ENCODE measurements at regions not wholly inside any gene's neighbourhood (a gene's known extent, or its start where the extent isn't known, plus 50 kb on each side); places are given as distances from the start of the nearest gene placed in this dataset.
A peak's percentile ranks its signal among the peaks of the same experiment; 100 is the strongest.

- Histone ChIP-seq H3K9me3 (ENCODE audit: control insufficient read depth, low read depth, low read length) (no peaks in the 10 kb centered on the region), H3K36me3 (ENCODE audit: control insufficient read depth in 2 of 2, extremely low read depth in 1 of 2, insufficient read depth in 2 of 2, low read length in 2 of 2) (no peaks in the 10 kb centered on the region), H3K4me1 (ENCODE audit: control insufficient read depth, extremely low read depth, insufficient read depth, low read length) (peaks cover 5% of the 10 kb centered on the region), H3K27ac (ENCODE audit: control insufficient read depth, insufficient read depth, low read length) (no peak overlapping the region), H4K20me1 (ENCODE audit: control insufficient read depth, extremely low read depth, insufficient read depth, low read length) (no peaks in the 10 kb centered on the region), H3K4me3 (ENCODE audit: control insufficient read depth in 2 of 3, extremely low read depth in 1 of 3, insufficient read depth in 2 of 3, low read depth in 1 of 3, low read length in 3 of 3) (no peak overlapping the region), H3K27me3 (ENCODE audit: control insufficient read depth, extremely low read depth, insufficient read depth, low read length) (no peaks in the 10 kb centered on the region), H3K4me2 (ENCODE audit: control insufficient read depth, extremely low read depth, insufficient read depth, low read depth, low read length) (no peak overlapping the region), H3K9ac (ENCODE audit: control insufficient read depth, extremely low read depth, insufficient read depth, low read length) (no peak overlapping the region), H3K79me2 (ENCODE audit: control insufficient read depth, insufficient read depth, low read length) (no peaks in the 10 kb centered on the region), H3K9me1 (ENCODE audit: control insufficient read depth, extremely low read depth, insufficient read depth, low read length) (no peaks in the 10 kb centered on the region), H2AFZ (ENCODE audit: control insufficient read depth, low read length) (no peak overlapping the region)
- TF ChIP-seq EZH2 (IDR thresholded peaks at IDR 0.05; ENCODE audit: low read length): no peak
- TF ChIP-seq CTCF (optimal IDR thresholded peaks at IDR 0.05 in 1 of 3, IDR thresholded peaks at IDR 0.05 in 1 of 3, conservative IDR thresholded peaks at IDR 0.05 in 1 of 3; ENCODE audit: extremely low read depth in 1 of 3, insufficient read depth in 2 of 3, low read length in 3 of 3): no peak
- dilution Hi-C loops (cut with MboI; ENCODE audit: extremely low pct_ligation_motif_present, low sequenced_read_pairs): no loop called here
- FAIRE-seq: peak; percentile 48
- DNase-seq (ENCODE audit: low read depth, low spot score): no peak
These were observed 99.9 kb upstream of the SKAP2 start for GRCh38 chr7:26964156-26964808.

- dilution Hi-C loops (cut with MboI; ENCODE audit: extremely low pct_ligation_motif_present, low sequenced_read_pairs): no loop called here
- Histone ChIP-seq H3K36me3 (ENCODE audit: control insufficient read depth in 2 of 2, extremely low read depth in 1 of 2, insufficient read depth in 2 of 2, low read length in 2 of 2) (no peaks in the 10 kb centered on the region), H3K4me3 (ENCODE audit: control insufficient read depth in 2 of 3, extremely low read depth in 1 of 3, insufficient read depth in 2 of 3, low read depth in 1 of 3, low read length in 3 of 3) (no peak overlapping the region), H3K4me2 (ENCODE audit: control insufficient read depth, extremely low read depth, insufficient read depth, low read depth, low read length) (peak overlapping the region; percentile 27), H3K4me1 (ENCODE audit: control insufficient read depth, extremely low read depth, insufficient read depth, low read length) (peaks cover 17% of the 10 kb centered on the region), H3K9me3 (ENCODE audit: control insufficient read depth, low read depth, low read length) (no peaks in the 10 kb centered on the region), H3K27ac (ENCODE audit: control insufficient read depth, insufficient read depth, low read length) (peak overlapping the region; percentile 10), H3K27me3 (ENCODE audit: control insufficient read depth, extremely low read depth, insufficient read depth, low read length) (no peaks in the 10 kb centered on the region), H3K9me1 (ENCODE audit: control insufficient read depth, extremely low read depth, insufficient read depth, low read length) (no peaks in the 10 kb centered on the region), H2AFZ (ENCODE audit: control insufficient read depth, low read length) (peak overlapping the region; percentile 59), H4K20me1 (ENCODE audit: control insufficient read depth, extremely low read depth, insufficient read depth, low read length) (no peaks in the 10 kb centered on the region), H3K9ac (ENCODE audit: control insufficient read depth, extremely low read depth, insufficient read depth, low read length) (no peak overlapping the region), H3K79me2 (ENCODE audit: control insufficient read depth, insufficient read depth, low read length) (no peaks in the 10 kb centered on the region)
- TF ChIP-seq CTCF (optimal IDR thresholded peaks at IDR 0.05 in 1 of 3, IDR thresholded peaks at IDR 0.05 in 1 of 3, conservative IDR thresholded peaks at IDR 0.05 in 1 of 3; ENCODE audit: extremely low read depth in 1 of 3, insufficient read depth in 2 of 3, low read length in 3 of 3) (no peak), EZH2 (IDR thresholded peaks at IDR 0.05; ENCODE audit: low read length) (no peak)
- no peak for DNase-seq (ENCODE audit: low read depth, low spot score)
- peak; percentile 34 for FAIRE-seq
These were observed 94.9 kb upstream of the SKAP2 start for GRCh38 chr7:26959290-26959689.
